ENCODE measurements at regions not wholly inside any gene's neighbourhood (a gene's known extent, or its start where the extent isn't known, plus 50 kb on each side); places are given as distances from the start of the nearest gene placed in this dataset.

DNA sequence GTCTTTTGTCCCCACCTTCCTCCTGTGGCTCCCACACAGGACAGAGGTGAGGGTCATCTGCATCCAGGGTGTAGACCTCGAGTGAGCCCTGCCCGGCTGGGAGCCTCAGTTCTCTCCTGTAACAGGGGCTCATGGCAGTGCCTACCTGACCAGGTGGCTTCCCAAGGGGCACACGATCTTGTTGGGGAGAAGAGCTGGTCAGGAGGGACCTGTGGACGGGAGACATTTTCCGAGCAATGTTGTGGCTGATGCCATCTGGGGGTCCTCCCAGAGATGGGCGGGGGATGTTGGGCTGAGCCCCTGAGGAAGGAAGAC lies 51.9 kb downstream of the CEBPB start:
- no peak for DNase-seq (ENCODE audit: low read depth)

DNA sequence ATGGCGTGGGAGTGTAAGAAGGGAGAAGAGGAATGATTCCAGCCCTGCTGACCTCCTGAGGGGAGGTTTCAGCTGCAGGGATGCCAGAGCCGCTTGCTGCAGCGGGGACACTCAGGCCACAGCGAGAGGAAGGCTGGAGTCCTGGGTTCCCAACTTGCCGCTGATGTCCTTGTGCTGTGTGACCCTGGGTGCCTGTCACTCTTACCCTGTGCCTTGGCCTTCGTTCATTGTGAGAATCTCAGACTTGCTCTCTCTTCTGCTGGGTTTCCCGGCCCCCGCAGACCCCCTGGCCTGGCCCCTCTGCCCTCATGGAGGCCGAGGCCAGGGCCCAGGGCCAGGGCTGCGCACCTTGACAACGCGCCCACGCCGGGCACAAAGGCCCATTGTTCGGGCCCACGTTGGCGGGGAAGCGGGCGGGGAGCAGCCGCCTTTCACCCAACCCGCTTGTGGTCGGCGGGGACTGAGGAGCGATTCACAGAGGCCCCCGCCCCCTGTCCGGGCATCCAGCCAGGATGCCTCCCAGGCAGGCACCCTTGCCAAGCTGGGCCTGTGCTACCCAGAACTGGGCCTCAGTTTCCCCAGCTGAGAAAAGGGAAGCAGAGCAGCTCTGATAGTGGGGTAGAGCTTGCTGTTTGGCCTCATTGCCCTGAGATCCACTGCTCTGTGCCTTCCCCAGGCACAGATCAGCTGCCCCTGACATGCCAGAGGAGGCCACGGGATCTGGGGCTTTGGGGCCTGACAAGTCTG lies 52.4 kb downstream of the CEBPB start:
- no peak for DNase-seq (ENCODE audit: low read depth)

DNA sequence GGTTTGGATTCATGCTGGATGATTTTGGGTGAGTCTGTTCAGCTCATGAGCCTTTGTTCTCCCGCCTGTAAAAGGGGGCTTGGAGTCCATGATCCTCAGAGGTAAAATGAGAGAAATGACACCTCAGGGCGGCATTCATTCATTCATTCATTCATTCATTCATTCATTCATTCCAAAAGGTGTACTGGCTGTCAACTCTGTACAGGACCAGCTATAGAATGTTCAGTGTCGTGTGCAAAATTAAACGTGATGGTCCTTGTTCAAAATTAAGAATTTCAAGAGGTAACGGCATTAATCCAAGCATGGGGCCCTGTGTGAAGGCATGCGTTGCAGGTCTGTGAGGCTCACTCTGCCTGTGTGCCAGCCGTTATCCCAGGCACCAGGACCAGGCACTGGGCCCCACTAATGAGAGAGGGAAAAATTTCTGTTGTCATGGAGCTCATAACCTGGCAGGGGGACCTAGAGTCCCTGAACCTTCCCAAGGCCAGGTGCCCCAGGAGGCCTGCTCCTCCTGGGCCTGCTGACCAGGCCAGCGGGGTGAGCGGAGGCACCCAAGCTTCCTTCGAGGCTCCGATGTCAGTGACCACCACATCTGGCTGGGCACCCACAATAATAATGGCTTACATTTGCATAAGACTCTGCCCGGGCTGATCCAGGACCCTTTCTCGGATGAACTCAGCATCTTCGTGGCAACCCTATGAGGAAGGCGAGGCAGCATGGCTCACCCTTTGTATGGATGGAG lies 53.2 kb downstream of the CEBPB start:
- no peak for DNase-seq (ENCODE audit: low read depth)

DNA sequence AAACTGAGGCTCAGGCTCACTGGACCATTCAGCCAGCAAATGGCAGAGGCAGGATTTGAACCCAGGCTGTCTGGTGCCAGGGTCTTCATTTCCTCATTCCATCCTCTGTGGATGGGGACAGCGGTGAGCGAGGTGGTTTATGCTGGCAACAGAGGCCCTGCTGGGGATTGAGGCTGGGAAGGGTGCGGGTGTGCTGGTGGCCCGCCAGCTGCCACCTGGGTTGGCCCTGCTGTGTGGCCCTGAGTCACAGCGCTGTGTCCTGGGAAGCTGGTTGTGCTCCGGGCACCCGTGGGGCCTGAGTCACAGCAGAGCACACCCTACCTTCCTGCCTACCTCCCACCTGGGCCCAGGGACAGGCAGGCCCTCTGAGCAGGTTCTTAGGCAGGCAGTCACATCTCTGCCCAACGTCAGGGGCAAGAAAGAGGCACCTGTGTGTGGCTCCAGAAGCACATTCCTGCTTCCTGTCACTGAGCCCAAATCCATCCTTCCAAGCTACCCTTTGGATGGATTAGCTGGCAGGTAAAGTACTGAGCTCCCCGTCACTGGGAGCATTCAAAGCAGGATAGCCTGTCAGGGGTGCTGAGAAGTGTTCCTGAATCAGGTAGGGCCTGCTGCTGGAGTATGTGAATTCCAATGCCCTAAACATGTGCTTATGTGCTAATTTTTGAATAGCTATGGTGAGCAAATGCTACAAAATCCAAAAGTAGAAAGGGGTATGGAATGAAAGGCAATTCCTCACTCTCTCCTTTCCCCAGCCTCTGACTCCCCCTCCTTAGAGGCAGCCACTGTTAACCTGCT lies 53.9 kb downstream of the CEBPB start:
- DNase-seq (ENCODE audit: low read depth), result no peak

DNA sequence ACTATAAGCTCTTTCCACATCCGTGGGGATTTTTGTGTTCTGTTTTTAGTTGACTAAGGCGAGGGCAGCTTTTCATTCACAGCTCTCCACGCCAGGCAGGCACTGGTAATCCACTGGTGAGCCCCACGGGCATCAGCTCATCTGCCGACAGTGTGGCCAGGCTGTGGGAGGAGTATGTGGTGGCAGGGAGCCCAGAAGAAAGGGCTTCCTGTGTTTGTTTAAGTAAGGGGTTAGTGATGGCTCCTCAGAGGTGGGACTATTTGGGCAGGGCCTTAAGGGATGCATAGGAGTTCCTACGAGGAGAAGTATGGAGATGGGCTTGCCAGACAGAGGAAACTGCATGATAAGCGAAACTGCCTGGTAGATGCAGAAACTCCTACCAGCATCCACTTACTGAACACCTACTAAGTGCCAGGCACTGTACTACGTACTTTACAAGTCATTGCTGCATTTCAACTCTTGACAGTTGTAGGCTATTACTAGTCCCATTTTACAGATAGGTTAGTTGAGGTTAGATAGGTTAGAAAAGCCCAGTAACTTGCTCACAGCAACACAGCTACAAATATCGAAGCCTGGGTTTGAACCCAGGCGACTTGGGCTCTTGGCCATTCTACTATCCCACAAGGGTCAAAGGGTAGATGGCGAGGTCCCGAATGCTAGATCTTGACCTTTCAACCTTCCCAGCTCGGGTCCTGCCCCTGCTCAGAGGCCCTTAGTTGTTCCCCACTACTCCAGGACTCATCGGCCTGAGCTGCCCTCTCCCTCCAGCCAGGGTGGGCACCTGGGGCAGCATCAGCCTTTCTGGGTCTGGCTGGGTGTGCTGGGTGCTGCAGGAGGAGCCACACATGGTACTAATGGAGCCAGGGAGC lies 55.1 kb downstream of the CEBPB start:
- DNase-seq (ENCODE audit: low read depth), result no peak

DNA sequence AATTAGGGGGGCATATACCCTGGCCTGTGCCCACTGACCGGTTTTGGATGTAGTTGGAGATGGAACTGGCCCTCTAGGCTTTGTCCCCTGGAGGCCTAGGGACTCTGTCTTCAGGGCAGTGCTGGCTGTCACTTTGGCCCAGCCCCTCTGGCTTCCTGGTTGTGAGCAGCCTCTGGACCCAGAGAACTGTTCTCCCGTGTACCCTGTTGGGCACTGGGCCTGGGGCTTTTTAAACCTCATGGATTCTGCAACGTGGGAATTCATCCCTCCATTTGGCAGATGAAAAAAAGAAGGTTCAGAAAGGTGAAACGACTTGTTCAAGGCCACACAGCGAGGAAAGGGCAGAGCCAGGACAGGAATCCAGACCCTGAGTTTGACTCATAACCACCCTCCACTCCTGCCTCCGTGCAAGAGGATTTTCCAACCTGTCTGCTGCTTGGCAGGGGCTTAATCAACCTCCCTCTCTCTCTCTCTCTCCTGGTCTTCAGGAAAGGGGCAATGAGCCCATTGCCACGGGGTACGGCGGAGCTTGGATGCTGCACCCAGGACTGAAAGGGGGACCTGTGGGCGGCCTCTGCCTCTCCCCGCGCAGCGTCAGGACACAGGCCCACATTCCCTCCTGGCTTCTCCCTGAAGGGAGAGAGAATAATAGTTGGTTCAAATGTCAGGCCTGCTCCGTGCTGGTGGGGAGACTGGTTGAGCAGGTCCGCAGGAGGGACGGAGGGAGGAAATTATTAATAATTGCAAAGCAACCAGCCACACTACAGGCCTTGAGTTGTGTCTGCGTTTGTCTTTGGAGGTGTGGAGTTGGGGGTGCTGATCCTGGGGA lies 56.0 kb downstream of the CEBPB start:
- no peak for DNase-seq (ENCODE audit: low read depth)

DNA sequence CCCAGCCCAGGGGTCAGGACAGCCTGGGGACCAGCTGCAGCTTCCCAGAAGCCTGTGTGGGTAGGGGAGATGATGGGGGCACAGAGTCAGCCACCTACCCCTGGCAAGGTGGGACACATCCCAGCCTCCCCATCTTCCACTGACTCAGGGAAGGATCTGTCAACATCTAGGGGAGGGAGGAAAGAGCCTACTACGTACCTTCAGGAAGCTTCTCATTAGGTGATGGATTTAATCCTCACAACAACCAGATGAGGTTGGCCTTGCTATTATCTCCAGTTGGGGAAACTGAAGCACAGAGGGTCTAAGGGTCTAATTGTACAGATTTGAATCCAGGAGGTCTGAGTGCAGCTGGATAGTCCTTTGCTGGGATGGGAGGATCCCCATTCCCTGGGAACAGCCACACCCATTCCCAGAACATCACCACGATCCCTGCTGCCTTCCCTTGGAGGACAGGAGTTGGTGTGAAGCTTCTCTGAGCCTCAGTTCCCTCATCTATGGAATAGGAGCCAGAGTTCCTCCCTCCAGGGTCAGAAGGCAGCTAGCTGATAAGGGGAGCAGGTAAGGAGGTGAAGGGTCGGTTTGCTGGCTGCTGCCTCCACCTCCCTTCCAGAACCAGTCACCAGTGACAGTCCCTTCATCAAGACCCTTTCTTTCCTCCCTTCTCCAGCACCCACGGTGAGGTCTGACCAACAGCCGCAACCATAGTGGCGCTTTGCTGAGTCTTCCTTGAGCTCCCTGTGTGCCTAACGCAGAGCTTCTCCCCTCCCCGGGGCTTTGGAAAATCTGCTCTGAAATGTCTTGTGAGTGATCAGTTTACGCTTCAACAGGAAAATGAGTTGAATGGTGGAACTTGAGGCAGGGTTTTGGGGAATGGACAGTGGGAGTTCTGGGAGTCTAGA lies 56.8 kb downstream of the CEBPB start:
- DNase-seq (ENCODE audit: low read depth), result no peak

DNA sequence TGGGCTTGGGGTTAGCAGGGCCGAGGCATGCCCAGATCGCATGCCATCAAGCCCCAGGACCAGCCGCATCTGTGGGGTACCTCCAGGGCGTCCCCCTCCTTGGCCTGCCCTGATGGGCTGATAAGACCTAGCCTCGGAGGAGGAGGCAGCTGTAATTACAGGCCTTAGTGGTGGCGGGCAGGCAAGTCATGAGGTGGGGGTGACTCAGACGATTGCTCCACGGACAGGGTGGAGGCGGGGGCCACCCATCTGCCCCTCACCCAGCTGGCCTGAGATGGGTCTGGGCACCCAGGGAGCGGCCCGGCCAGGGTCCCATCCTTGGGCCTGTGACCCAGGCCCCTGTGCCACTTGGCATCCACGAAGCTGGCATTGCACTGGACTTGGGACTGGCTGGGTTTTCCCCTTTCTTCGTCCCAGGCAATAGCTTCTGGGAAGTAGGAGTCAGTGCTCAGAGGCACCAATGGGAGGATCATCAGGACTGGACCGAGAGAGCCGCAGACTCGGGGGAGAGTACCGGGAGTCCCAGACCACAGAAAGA lies 57.5 kb downstream of the CEBPB start:
- DNase-seq (ENCODE audit: low read depth), result no peak

DNA sequence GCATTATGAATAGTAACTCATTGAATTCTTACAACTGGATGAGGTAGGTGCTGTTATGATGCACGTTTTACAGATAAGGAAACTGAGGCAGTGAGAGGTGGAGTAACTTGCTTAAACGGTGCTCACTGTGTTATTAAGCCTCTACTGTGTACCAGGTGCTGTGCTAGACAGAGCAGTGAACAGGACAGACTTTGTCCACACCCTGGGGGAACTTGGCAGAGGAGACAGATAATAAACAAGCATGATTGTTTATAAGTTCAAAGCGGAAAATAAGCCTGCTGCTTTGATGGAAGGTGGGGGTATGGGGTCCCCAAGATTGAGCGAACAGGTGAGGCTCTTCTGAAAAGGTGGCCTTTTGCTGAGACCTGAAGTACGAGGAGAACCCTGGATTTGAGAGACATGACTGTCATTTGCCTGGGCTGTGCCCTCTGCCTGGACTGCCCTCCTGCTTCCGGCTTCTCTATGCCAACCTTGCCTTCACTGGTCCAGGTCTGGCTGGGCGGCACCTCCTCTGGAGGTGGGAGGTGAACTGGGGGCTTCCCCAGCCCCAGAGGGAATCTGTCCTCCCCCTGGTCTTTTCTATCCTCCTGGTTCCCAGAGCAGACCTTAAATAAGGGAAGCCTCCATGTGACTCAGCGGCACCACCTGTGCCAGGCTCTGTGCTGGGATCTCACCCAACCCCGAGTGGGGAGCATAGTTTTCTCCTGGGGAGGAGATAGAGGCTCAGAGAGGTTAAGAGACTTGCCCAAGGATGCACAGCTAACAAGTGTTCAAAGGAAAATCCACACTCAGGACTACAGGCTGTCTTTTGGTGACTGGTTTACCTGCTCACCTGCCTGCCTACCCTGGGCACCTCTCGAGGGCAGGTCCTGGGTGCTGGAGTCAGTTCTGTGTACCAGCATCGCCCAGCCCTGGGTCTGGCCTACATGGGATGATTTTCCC lies 59.1 kb downstream of the CEBPB start:
- no peak for DNase-seq (ENCODE audit: low read depth)

DNA sequence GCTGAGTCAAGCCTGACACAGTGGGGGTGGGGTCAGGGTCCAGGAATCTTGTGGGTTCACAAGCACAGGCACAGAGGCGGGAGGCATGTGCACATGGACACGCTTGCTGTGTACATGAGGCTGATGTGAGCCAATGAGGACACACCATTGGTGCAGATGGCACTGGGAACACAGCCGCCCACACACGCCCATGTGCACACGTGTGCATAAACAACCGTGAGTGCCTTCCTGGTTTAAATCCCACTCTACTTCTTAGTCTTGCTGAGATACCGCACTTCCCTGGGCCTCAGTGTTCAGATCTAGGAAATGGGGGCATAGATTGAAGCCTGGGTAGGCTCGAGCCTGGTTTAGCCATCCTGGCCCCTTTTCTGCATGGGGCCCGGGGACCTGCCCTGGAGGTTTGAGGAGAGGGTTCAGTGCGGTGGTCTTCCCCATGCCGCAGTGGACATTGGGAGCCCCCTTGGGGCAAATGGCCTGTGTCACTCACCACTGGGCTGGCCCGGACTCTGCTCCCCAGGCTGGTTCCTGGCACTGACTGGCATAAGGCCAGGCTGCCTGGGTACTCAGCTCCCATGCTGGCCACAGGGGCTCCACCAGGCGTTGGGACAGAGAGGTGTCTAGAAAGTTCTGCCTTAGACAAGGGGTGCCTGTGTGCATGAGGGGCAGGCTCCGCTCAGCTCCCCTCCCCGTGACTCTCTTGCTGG lies 60.2 kb downstream of the CEBPB start:
- DNase-seq (ENCODE audit: low read depth), result no peak

DNA sequence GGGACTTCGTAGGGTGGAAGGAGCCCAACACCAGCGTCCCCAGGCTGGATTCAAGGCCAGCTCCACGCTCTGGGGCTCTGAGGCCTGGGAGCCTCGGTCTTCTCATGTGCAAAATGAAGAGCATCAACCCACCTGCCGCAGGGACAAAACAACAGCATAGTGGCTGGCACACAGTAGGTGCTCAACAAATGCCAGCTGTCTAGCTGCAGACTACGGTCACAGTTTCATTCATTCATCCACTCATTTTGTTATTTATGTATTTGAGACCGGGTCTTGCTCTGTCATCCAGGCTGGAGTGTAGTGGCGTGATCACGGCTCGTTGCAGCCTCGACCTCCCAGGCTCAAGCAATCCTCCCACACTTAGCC lies 60.7 kb downstream of the CEBPB start:
- DNase-seq (ENCODE audit: low read depth), result no peak

DNA sequence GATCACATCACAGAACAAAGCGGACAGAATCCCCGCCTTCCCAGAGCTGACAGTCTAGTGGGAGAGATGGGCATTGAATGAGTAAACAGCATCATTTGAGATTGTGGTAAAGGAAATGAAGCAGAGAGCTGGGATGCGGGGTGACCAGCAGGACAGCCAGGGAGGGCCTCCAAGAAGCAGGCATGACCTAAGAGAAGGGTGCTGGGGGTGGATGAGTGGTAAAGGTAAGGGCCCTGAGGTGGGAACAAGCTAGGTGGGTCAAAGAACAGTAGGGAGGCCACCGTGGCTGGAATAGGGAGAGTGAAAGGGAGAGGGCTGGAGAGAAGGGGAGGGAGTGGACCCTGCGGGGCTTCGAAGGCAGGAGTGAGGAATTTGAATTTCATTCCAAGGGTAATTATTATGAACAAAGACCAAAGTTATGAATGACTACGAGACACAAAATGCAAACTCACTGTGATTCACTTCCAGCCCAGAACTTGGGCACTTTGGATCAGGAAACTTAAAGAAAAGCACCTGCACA lies 61.4 kb downstream of the CEBPB start:
- DNase-seq (ENCODE audit: low read depth), result no peak

DNA sequence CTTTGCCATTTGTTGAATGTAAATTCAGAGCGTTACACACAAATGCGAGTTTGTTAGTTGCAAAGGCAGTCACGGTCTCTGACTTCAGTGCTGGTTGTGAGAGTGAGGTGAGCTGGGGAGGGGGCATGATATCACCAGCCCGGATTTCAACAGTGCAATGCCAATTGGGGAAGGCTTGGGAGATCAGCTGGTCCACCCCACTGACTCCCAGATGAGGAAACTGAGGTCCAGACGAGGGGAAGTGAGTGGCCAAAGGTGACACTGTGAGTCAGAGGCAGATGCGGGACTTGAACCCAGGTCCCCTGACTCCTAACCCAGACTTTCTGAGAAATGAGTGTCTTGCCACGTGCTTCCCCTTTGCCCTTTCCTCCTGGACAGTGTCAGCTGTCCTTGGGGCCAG lies 62.1 kb downstream of the CEBPB start:
- DNase-seq (ENCODE audit: low read depth), result no peak

DNA sequence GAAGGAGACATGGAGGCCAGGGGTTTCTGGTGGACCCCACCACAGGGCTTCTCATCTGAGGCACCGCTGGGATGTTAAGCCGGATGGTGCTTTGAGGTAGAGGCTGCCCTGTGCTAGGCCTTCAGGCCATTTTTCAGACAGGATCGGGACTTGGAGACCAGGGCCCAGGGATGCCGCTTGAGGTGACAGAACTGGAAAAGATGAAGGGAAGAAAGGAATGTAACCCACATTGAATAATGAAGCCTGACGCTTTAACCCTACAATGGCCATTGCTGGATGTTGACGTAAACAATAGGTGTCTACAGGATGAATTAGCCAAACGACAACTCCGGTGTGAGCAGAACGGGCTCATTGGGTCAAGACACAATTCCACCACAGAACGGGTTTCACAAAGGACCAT lies 62.5 kb downstream of the CEBPB start:
- DNase-seq (ENCODE audit: low read depth), result no peak

DNA sequence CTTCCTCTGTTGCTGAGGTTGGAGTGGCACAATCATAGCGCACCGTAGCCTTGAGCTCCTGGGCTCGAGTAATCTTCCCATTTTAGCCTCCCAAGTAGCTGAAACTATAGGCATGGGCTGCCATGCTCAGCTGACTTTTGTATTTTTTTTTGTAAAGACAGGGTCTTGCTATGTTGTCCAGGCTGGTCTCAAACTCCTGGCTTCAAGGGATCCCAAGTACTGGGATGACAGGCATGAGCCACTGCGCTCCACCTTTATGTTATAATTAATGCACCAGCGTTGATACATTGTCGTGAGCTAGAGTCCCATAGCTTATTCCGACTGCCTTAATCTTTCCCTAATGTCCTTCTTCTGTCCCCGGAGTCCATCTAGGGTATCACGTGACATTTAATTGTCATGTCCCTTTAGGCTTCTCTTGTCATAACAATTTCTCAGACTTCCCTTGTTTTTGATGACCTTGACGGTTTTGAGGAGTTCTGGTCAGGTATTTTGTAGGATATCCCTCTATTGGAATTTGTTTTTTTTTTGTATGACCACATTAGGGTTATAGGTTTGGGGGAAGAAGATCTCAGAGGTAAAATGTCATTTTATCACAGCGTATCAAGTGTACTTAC lies 63.9 kb downstream of the CEBPB start:
- DNase-seq (ENCODE audit: low read depth), result no peak

DNA sequence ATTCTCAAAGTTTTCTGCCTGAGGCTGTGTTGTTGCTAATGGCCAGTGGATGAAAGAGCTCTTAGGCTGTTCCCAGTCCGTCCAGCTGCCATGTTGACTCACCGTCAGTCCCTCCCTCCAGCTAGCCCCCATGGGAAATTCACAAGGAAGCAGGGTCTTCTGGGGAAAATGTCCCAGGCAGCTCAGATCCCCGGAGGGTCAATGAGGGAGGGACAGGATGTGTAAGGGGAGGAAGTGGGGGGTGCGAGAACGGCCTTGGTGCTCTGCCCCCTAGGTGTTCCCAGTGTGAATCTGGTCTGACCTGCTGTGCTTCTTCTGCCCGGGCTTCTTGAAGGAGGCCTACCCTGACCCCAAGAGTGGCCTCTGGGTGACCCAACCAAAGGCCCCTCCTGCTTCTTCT lies 65.9 kb downstream of the CEBPB start:
- no peak for DNase-seq (ENCODE audit: low read depth)

DNA sequence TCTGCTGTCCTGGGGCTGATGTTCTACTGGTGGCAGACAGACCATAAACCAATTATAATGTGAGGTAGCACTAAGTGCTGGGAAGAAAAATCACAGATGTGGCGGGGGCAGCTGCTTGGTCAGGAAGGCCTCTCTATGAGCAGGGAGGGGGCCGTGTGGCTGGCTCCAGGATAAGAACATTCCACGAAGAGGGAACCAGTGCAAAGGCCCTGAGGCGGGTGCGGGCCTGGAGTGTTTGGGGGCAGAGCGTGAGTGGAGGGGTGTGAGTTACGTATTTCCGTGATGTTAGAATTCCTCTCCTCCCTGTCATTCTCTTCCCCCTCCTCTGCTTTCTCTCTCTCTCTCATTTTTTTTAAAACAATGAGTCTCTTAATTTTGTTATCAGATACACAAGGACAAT lies 67.2 kb downstream of the CEBPB start:
- DNase-seq (ENCODE audit: low read depth), result no peak

All from activated T-helper 1 cell treated with Interleukin-2 at 50 U/mL for 16 hours (primary cell).